NB4 (cell line): ENCODE measurements at regions not wholly inside any gene's neighbourhood (a gene's known extent, or its start where the extent isn't known, plus 50 kb on each side); places are given as distances from the start of the nearest gene placed in this dataset.

Experiments used
- DNase-seq: peaks from one replicate; pipeline ENCODE4 v3.0.0; 2010; ENCODE audit warnings: low read depth
- H3K4me3 ChIP-seq: one replicate; pipeline ENCODE4 v1.5.1; 2011; ENCODE audit warnings: mild to moderate bottlenecking, low read depth, low read length, moderate library complexity
- MYC ChIP-seq: IDR thresholded peaks from 2 replicates; pipeline ENCODE4 v1.6.1; 2011; ENCODE audit warnings: low read depth, low read length
- POLR2A ChIP-seq: IDR thresholded peaks from 2 replicates; pipeline ENCODE4 v1.6.1; 2011; ENCODE audit warnings: mild to moderate bottlenecking; ENCODE audit not compliant: insufficient read length; ENCODE audit errors: extremely low read depth
- TF ChIP-seq, protein P1 (sequence below): IDR thresholded peaks from one replicate; pipeline ENCODE4 v1.5.1; 2012; ENCODE audit warnings: low read depth, low read length
- TF ChIP-seq, protein P2 (sequence below): IDR thresholded peaks from 2 replicates; pipeline ENCODE4 v1.6.1; 2011; ENCODE audit warnings: low read depth, low read length

DNA sequence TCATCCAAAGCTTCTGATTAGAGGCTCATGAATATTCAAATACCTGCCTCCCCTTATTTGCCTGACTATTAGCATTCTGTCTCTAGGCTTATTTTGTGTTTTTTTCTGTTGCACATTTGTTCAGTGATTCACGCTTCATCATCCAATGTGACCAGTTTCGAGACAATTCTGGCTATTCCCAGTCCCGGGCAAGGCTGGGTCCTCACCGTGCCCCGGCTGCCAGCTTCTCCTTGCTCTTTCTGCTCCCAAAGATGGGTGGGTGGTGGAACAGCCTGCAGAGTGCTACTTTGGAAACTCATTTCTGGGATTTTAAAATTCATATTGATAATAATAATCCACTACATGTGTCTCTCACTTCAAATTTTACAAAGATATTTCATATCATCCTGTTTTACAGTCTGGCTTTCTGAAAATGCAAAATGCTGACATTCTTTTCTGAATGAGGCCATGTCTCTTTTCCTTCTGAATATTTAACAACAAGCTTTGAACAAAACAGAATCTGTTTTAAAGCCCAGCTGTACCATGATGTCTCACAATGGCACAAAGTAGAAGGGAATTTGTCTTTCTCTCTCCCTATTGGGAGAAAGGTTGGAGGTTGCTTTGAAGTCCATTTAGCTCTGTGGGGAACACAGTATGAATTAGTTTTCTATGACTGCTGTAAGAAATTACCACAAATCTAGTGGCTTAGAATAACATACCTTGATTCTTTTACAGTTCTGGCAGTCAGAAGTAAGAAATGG, 116.9 kb upstream of the CDH13 start:
- no peak overlapping the region for H3K4me3 ChIP-seq
- no peak for TF ChIP-seq MYC
- TF ChIP-seq, protein P1, sequence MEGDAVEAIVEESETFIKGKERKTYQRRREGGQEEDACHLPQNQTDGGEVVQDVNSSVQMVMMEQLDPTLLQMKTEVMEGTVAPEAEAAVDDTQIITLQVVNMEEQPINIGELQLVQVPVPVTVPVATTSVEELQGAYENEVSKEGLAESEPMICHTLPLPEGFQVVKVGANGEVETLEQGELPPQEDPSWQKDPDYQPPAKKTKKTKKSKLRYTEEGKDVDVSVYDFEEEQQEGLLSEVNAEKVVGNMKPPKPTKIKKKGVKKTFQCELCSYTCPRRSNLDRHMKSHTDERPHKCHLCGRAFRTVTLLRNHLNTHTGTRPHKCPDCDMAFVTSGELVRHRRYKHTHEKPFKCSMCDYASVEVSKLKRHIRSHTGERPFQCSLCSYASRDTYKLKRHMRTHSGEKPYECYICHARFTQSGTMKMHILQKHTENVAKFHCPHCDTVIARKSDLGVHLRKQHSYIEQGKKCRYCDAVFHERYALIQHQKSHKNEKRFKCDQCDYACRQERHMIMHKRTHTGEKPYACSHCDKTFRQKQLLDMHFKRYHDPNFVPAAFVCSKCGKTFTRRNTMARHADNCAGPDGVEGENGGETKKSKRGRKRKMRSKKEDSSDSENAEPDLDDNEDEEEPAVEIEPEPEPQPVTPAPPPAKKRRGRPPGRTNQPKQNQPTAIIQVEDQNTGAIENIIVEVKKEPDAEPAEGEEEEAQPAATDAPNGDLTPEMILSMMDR: no peak
- DNase-seq: no peak

DNA sequence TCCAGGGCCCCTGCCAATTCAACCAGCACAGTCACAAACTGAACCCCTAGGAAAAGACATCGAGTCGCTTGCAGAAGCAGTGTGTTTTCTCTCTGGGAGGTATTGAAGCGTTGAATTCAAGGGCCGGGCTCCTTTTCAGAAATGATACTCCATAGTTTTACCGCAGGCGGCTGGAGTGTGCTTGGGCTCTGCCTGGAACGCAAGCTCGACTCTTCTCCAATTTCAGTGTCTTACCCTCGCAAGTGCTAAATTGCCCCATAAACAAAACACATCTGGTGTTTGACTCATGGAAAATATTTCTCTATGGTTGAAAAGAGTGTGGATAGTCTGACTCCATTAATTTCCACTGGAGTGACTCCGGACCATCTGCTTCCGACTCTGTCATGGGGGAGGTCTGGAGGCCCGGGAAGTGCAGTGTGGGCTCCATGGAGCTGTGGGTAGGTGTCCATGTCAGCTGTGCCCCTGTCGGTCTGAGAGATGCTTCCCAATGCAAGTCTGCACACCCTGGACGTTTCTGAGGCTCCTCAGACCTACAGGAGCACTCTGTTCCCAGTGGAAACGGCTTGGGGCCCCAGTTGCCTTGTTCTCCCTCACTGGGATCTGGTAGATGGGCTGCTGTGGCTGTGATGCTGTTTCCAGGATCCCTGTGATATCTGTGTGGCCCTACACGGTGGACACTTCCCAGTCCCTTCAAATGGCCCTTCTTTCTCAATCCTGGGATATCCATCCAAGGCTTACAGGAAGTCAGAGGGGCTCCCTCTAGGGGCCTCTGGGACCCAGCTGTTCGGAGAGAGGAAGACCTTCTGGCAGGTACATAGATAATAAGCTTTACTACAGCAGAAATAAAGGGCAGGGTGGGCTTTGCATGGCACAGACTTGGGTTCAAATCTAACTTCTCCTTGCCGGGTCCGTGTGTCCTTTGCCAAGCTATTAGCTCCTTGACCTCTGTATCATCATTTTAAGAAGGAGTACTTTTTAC, 119.8 kb upstream of the CDH13 start:
- no peak overlapping the region for H3K4me3 ChIP-seq
- DNase-seq: no peak
- TF ChIP-seq, protein P1: no peak
- TF ChIP-seq MYC (no peak), POLR2A (no peak)
- TF ChIP-seq, protein P2, sequence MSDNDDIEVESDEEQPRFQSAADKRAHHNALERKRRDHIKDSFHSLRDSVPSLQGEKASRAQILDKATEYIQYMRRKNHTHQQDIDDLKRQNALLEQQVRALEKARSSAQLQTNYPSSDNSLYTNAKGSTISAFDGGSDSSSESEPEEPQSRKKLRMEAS: no peak

DNA sequence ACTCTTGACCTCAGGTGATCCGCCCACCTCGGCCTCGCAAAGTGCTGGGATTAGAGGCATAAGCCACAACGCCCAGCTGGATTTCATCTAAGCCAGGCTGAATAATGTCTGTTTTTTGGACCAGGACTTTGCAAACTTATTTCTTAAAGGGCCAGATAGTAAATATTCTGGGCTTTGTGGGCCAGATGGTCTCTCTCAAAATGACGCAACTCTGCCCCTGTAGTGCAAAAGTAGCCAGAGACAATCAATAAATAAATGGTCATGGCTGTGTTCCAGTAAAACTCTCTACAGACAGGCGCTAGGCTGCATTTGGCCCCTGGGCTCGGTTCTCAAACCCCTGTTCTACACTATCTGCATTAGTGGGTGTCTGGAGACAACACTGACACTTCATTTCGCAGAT, 121.9 kb upstream of the CDH13 start:
- TF ChIP-seq, protein P1: no peak
- TF ChIP-seq, protein P2: no peak
- TF ChIP-seq MYC (no peak), POLR2A (no peak)
- DNase-seq: no peak
- H3K4me3 ChIP-seq: no peak overlapping the region

DNA sequence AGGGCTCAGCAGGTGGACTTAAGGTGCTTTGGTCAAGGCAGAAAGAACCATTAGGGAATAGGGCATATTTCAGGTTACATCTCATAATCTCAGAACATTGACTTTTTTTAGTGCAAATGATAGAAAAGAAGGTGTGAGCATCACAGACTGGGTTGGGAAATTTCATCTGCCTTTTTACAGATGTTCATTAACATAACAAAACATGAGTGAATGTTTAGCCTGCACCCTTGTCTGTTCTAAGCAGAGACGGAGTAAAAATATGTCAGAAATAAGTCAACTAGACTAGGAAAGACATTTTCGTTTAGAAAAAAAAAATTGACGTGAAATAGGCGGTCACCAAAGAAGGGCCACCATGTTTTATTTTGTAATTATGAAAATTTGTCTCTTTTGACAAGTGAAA, 127.5 kb upstream of the CDH13 start:
- DNase-seq: no peak
- TF ChIP-seq, protein P1: no peak
- no peak for TF ChIP-seq POLR2A
- no peak for TF ChIP-seq MYC
- TF ChIP-seq, protein P2: no peak
- no peak overlapping the region for H3K4me3 ChIP-seq

DNA sequence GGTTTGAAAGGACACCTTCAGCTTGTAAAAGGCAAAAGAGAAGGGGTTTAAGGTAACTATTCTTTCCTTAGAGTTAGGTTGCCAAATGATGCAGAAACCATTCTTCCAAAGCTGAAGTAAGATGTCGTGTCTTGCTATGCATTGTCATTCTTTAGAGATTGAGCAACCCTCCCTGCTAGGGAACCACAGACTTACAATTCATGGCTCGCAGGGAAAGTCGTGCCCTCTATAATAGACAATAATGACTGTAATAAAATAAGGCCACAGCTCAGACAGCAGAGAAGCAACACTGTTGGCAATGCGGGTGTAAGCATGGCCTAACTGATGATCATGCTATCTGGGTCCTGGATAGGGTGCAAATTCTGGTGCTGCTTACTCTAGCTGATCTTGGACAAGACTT, 129.6 kb upstream of the CDH13 start:
- TF ChIP-seq, protein P2: no peak
- peak; percentile 21 for DNase-seq
- no peak overlapping the region for H3K4me3 ChIP-seq

DNA sequence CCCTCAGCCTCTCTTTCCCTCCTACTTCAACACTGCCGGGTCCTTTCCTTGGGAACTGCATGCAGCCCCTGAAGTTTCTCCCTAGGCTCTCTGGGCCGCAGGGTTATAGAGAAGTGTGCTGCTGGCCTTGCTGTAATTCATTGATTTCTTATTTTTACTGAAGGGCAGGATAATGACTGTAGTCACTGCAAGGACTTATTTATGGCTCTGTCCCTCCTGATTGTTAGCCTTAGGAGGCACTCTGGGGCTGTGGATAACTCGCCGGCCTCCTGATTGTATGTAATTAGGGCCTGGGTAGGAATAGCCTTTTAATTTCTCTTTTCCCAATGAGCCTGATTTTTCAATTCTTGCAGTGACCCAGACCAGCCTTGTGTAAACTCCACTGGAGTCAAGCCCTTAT, 138.3 kb upstream of the CDH13 start:
- TF ChIP-seq, protein P1: no peak
- TF ChIP-seq MYC (no peak), POLR2A (no peak)
- TF ChIP-seq, protein P2: no peak
- no peak overlapping the region for H3K4me3 ChIP-seq
- no peak for DNase-seq
